GM13976 (cell line): ENCODE measurements at regions not wholly inside any gene's neighbourhood (a gene's known extent, or its start where the extent isn't known, plus 50 kb on each side); places are given as distances from the start of the nearest gene placed in this dataset.
"Not testable (repeated sequence)": the region's sequence is repeated elsewhere in the genome, so short reads cannot be mapped to it uniquely, and the experiment has no call there.

ENCODE experiments used
- DNase-seq: peaks from one replicate; pipeline ENCODE4 v3.0.0; 2012; ENCODE audit warnings: low spot score
- CTCF ChIP-seq: IDR thresholded peaks from 2 replicates; pipeline ENCODE4 v1.5.1; 2012; ENCODE audit warnings: borderline replicate concordance, mild to moderate bottlenecking; ENCODE audit not compliant: insufficient read depth; ENCODE audit errors: extremely low read depth, missing control alignments, control extremely low read depth
- in situ Hi-C: fragments of 300-500 bp; cut with MboI; formaldehyde crosslinking; loops from one replicate; pipeline ENCODE4 v1.12.0; 2022; ENCODE audit warnings: low sequenced_read_pairs, mixed read lengths, inconsistent platforms; ENCODE audit not compliant: unreplicated experiment

GRCh38 chr4:170386971-170387370 lies 297.2 kb upstream of the AADAT start:
- DNase-seq: no peak
- in situ Hi-C loops: no loop called here
- no peak for TF ChIP-seq CTCF

- in situ Hi-C loops: no loop called here
- DNase-seq: no peak
- TF ChIP-seq CTCF: no peak
Measured at GRCh38 chr4:170386511-170386910, 296.8 kb upstream of the AADAT start.

- peak; percentile 45 for DNase-seq
- TF ChIP-seq CTCF: peak; percentile 37
- in situ Hi-C loops: no loop called here
Measured at GRCh38 chr4:170374770-170375169, 285.0 kb upstream of the AADAT start.

- in situ Hi-C loops: no loop called here
- no peak for DNase-seq
- no peak for TF ChIP-seq CTCF
Measured at GRCh38 chr4:170348945-170349344, 259.2 kb upstream of the AADAT start.

GRCh38 chr4:170347191-170347590 lies 257.4 kb upstream of the AADAT start:
- DNase-seq, in situ Hi-C loops: not testable (repeated sequence)

- in situ Hi-C loops: no loop called here
- no peak for DNase-seq
- no peak for TF ChIP-seq CTCF
Measured at GRCh38 chr4:170339522-170339921, 249.8 kb upstream of the AADAT start.

- no peak for TF ChIP-seq CTCF
- peak; percentile 56 for DNase-seq
- in situ Hi-C loops: no loop called here
Measured at GRCh38 chr4:170336238-170336775, 246.6 kb upstream of the AADAT start.
